22Rv1 (cell line): ENCODE measurements at regions not wholly inside any gene's neighbourhood (a gene's known extent, or its start where the extent isn't known, plus 50 kb on each side); places are given as distances from the start of the nearest gene placed in this dataset.

ENCODE experiments used
- H3K27ac ChIP-seq: fragments of 450-650 bp; 2 replicates; pipeline ENCODE4 v1.5.1; 2017
- ZFX ChIP-seq: fragments of 450-650 bp; IDR thresholded peaks from 2 replicates; pipeline ENCODE4 v1.6.1; 2017; ENCODE audit warnings: antibody characterized with exemption, borderline replicate concordance
- TF ChIP-seq, protein P1 (sequence below): fragments of 450-650 bp; IDR thresholded peaks from 2 replicates; pipeline ENCODE4 v1.5.1; 2017; ENCODE audit warnings: mild to moderate bottlenecking

DNA sequence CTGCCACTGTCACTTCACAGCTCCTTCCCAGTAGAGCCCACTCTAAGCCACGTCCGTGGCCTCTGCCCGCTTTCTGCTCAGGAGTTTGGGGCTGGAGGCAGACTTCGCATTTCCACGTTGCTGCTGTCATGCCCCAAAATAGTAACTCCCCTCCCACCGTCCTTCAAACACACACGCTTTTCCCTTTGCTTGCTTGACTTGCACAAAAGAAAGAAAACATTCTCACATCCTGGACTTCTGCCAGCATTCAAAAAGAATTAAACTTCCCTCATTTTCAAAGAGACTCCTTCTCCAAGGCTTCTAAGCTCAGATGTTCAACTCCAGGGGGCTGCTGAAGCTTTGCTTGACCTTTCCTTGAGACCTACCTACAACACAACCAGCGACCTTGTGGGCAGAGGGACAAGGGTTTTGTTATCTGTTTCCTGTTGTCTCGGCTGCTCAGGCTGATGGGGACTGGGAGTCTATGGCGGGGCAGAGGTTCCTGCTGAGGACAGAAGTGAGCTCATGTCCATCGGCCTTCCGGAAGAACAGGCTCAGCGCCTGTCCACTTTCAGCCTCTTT is 263.8 kb upstream of the FOXQ1 start:
- H3K27ac ChIP-seq: no peak overlapping the region
- TF ChIP-seq, protein P1, sequence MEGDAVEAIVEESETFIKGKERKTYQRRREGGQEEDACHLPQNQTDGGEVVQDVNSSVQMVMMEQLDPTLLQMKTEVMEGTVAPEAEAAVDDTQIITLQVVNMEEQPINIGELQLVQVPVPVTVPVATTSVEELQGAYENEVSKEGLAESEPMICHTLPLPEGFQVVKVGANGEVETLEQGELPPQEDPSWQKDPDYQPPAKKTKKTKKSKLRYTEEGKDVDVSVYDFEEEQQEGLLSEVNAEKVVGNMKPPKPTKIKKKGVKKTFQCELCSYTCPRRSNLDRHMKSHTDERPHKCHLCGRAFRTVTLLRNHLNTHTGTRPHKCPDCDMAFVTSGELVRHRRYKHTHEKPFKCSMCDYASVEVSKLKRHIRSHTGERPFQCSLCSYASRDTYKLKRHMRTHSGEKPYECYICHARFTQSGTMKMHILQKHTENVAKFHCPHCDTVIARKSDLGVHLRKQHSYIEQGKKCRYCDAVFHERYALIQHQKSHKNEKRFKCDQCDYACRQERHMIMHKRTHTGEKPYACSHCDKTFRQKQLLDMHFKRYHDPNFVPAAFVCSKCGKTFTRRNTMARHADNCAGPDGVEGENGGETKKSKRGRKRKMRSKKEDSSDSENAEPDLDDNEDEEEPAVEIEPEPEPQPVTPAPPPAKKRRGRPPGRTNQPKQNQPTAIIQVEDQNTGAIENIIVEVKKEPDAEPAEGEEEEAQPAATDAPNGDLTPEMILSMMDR: no peak
- no peak for TF ChIP-seq ZFX

DNA sequence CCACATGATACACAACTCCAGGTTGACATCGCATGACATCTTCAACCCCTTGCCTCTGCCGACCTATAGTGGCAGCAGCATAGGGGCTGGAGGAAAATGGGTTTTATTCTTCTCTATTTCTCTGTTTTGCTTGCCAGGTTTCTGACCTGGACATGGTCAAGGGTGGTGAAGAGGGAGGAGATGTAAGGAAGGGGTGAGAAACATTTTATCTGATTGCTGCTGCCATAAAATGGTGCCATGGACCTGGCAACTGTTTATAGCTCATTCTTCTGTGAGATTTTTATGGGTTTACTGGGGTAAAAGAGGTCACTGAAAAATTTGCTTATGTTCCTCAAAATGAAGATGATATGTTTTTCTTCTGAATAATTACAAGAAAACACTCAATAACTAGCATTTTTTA is 266.7 kb upstream of the FOXQ1 start:
- TF ChIP-seq, protein P1: no peak
- TF ChIP-seq ZFX: no peak
- H3K27ac ChIP-seq: no peak overlapping the region

DNA sequence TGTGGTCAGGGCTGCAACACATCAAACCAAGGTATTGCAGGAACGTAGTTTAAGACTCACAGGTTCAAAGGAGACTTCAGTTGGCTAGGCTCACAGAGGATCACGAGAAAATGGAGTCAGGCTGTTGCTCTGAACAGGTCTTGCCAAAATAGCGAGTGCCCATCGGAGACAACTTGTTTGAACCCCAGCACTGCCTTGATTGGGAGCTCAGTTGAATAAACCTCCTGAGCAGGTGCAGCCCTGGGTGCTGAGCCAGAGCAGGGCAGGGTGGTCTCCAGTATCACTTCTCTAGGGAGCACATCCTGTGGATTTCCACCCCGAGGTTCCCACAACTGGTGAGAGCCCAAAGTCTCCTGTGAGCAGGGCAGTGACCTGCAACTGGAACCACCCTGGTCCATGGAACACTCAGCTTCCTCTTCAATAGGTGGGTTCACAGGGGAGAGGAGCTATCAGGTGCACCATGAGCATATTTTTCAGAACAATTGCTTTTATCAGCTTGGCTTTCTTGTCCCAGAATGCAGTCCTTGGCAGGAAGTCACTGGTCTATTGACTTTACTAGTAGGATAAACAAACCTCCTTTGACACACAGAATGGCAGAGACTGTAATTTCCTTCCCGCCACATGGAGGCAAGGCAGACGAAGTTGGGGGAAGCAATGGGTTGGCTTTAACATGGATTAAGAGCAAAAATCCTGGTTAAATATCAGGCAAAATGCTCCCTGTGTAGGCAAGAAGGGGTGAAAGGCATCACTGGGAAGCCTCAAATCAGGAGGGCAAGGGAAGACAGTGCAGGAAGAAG is 267.7 kb upstream of the FOXQ1 start:
- H3K27ac ChIP-seq: no peak overlapping the region
- TF ChIP-seq, protein P1: no peak
- no peak for TF ChIP-seq ZFX

DNA sequence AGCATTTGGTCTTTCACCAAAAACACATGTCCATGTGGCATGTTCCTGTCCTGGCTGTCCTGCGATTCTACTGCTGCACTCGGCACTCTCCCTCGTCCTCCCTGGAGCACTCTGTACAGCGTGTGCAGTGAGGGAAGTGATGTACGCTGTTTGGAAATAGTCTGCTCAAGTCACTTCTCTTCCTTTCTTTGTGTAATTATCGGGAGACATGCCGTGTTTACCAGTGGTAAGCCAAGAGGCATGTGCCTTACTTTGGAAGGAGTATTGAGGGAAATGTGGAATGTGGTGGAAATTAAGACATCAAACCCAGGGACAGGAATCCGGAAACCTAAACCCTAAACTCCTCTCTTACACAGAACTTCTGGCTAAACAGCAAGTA is 268.5 kb upstream of the FOXQ1 start:
- TF ChIP-seq ZFX: no peak
- TF ChIP-seq, protein P1: no peak
- no peak overlapping the region for H3K27ac ChIP-seq

DNA sequence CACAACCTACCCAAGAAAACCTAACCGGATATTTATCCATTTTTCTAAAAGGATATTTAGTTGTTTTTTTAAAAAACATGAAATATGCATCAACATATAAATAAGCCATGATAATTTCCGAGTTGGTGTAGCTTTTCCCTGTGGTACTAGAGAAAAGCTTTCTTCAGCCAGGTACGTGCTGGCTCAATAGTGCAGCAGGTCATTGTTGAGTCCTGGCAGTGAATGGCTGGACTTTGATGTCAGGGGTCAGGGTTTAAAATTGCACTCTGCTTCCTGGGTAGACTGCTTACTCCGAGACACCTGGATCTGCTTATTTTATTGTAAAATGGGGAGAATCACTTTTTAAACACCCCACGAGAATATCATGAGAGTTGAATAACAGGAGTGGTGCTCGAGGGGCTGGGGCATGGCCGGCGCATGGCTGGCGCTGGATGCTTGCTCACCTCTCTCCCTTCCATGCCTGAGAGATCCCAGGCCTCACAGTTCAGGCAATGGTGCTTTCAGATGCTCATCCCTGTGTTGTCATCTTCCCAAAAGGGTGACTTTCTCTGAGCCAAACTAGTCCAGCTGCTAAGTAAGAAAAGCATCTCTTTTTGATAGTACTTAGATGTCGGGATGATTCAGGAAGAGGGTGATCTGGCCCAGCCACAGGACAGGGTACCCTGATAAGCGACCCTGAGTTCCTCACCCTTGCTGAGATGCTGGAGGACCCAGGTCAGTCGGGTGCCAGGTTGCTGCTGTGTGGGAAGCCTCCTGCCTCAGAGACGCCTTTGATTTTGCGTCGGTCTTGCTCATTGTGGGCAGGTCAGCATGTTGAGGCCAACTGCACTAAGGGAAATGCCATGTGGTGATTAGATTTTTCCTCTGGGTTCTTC is 269.1 kb upstream of the FOXQ1 start:
- TF ChIP-seq, protein P1: no peak
- no peak for TF ChIP-seq ZFX
- H3K27ac ChIP-seq: no peak overlapping the region

DNA sequence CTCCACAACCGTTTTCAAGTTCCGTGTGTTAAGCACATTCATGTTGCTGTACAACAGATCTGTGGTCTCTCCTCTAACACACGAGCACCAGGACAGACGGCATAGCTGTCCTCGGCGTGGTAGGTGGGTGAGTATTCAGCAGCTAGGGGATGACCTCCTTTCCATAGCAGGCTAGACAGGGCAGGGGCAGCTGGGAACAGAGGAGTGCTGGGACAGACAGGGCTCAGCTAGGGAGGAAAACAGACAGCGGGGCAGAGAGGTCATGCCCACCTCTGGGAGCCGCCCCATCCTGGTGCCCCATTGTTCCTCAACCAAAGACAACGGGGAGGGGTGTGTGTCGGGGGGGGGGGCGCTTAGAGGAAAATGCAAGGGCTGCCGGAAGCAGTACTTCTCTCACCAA is 271.5 kb upstream of the FOXQ1 start:
- no peak overlapping the region for H3K27ac ChIP-seq
- TF ChIP-seq, protein P1: no peak
- no peak for TF ChIP-seq ZFX
